ENCODE measurements at regions not wholly inside any gene's neighbourhood (a gene's known extent, or its start where the extent isn't known, plus 50 kb on each side); places are given as distances from the start of the nearest gene placed in this dataset.

- H3K27me3 Mint-ChIP-seq (ENCODE audit: unreplicated experiment): peaks cover 14% of the 10 kb centered on the region
- no TSS peak for BruUV-seq (replicated peaks)
- H3K4me1 Mint-ChIP-seq (ENCODE audit: low read depth, unreplicated experiment): no peaks in the 10 kb centered on the region
- H3K4me3 Mint-ChIP-seq (ENCODE audit: low read depth, unreplicated experiment): no peak overlapping the region
- H3K9me3 Mint-ChIP-seq (ENCODE audit: low read depth, unreplicated experiment): peaks cover 3% of the 10 kb centered on the region
- intact Hi-C loops (cut with micrococcal nuclease; ENCODE audit: unreplicated experiment): no loop called here
- no peak for DNase-seq
- CTCF ChIA-PET: no interaction called here
- TF ChIP-seq CTCF (IDR thresholded peaks at IDR 0.05; ENCODE audit: unreplicated experiment): no peak
- no peak overlapping the region for H3K27ac Mint-ChIP-seq (ENCODE audit: unreplicated experiment)
- no peaks in the 10 kb centered on the region for H3K36me3 Mint-ChIP-seq (ENCODE audit: insufficient read depth, unreplicated experiment)
Observed at GRCh38 chr1:224846119-224846907, 83.2 kb upstream of the DNAH14 start.

DNA sequence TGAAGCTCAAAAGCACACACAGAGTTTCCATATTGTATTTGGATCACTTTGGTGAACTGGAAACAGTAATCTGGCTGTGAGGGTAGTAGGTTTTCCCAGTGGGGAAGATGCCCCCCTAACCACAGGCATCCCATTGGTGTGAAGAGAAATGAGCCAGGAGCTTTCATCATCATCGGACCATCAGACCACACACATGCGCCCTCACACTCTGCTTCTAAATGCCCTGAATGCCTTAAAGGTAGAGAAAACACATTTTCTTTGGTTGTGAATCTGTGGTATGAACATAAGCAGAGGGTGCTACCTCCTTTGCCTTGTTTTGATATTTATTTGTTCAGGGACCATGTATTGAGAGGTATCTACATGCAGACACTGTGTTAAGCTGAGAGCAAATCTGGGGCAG is 79.0 kb upstream of the DNAH14 start:
- DNase-seq: no peak
- Mint-ChIP-seq H3K9me3 (ENCODE audit: low read depth, unreplicated experiment) (no peaks in the 10 kb centered on the region), H3K4me3 (ENCODE audit: low read depth, unreplicated experiment) (no peak overlapping the region), H3K4me1 (ENCODE audit: low read depth, unreplicated experiment) (no peaks in the 10 kb centered on the region), H3K27me3 (ENCODE audit: unreplicated experiment) (peaks cover 40% of the 10 kb centered on the region), H3K36me3 (ENCODE audit: insufficient read depth, unreplicated experiment) (no peaks in the 10 kb centered on the region), H3K27ac (ENCODE audit: unreplicated experiment) (no peak overlapping the region)
- no TSS peak for BruUV-seq (replicated peaks)
- CTCF ChIA-PET: interaction anchor here (0.7 to 1.8 kb wide), 5 partner anchors 24 to 338 kb away, joined by 3 to 9 read pairs (median 8); no protein-coding TSS in a partner anchor
- no peak for TF ChIP-seq CTCF (IDR thresholded peaks at IDR 0.05; ENCODE audit: unreplicated experiment)
- intact Hi-C loops (cut with micrococcal nuclease; ENCODE audit: unreplicated experiment): loop anchor here (10.0 kb wide), 2 partner anchors 56 to 146 kb away; no protein-coding TSS in a partner anchor

GRCh38 chr1:224851210-224851847 is 78.1 kb upstream of the DNAH14 start:
- intact Hi-C loops (cut with micrococcal nuclease; ENCODE audit: unreplicated experiment): loop anchor here (10.0 kb wide), 2 partner anchors 57 to 147 kb away; no protein-coding TSS in a partner anchor
- BruUV-seq (replicated peaks): no TSS peak
- Mint-ChIP-seq H3K4me1 (ENCODE audit: low read depth, unreplicated experiment) (no peaks in the 10 kb centered on the region), H3K36me3 (ENCODE audit: insufficient read depth, unreplicated experiment) (no peaks in the 10 kb centered on the region), H3K27ac (ENCODE audit: unreplicated experiment) (no peak overlapping the region), H3K9me3 (ENCODE audit: low read depth, unreplicated experiment) (no peaks in the 10 kb centered on the region), H3K27me3 (ENCODE audit: unreplicated experiment) (peaks cover 42% of the 10 kb centered on the region), H3K4me3 (ENCODE audit: low read depth, unreplicated experiment) (no peak overlapping the region)
- peak; percentile 76 for DNase-seq
- CTCF ChIA-PET: interaction anchor here (0.9 to 1.8 kb wide), 8 partner anchors 10 to 339 kb away, joined by 3 to 9 read pairs (median 5); no protein-coding TSS in a partner anchor
- TF ChIP-seq CTCF (IDR thresholded peaks at IDR 0.05; ENCODE audit: unreplicated experiment): peak; percentile 63

- no peaks in the 10 kb centered on the region for H3K4me1 Mint-ChIP-seq (ENCODE audit: low read depth, unreplicated experiment)
- no peak for DNase-seq
- no peak for TF ChIP-seq CTCF (IDR thresholded peaks at IDR 0.05; ENCODE audit: unreplicated experiment)
Observed at GRCh38 chr1:224851848-224852261, 77.6 kb upstream of the DNAH14 start.

More at GRCh38 chr1:224851848-224852261, 77.6 kb upstream of the DNAH14 start:
- CTCF ChIA-PET: interaction anchor here (0.9 to 1.8 kb wide), 7 partner anchors 10 to 339 kb away, joined by 3 to 9 read pairs (median 5); no protein-coding TSS in a partner anchor
- H3K4me3 Mint-ChIP-seq (ENCODE audit: low read depth, unreplicated experiment): no peak overlapping the region
- H3K27ac Mint-ChIP-seq (ENCODE audit: unreplicated experiment): no peak overlapping the region
- H3K9me3 Mint-ChIP-seq (ENCODE audit: low read depth, unreplicated experiment): no peaks in the 10 kb centered on the region
- H3K27me3 Mint-ChIP-seq (ENCODE audit: unreplicated experiment): peaks cover 48% of the 10 kb centered on the region
- no peaks in the 10 kb centered on the region for H3K36me3 Mint-ChIP-seq (ENCODE audit: insufficient read depth, unreplicated experiment)
- intact Hi-C loops (cut with micrococcal nuclease; ENCODE audit: unreplicated experiment): loop anchor here (2.0 to 10.0 kb wide), 3 partner anchors 57 to 339 kb away; no protein-coding TSS in a partner anchor
- no TSS peak for BruUV-seq (replicated peaks)
